NCI-H2227 (cell line): ENCODE measurements at regions not wholly inside any gene's neighbourhood (a gene's known extent, or its start where the extent isn't known, plus 50 kb on each side); places are given as distances from the start of the nearest gene placed in this dataset.

Source experiments
- DNase-seq: peaks from one replicate; lab custom pipeline; 2025; ENCODE audit not compliant: unreplicated experiment; lab: John Stamatoyannopoulos, UW

DNA sequence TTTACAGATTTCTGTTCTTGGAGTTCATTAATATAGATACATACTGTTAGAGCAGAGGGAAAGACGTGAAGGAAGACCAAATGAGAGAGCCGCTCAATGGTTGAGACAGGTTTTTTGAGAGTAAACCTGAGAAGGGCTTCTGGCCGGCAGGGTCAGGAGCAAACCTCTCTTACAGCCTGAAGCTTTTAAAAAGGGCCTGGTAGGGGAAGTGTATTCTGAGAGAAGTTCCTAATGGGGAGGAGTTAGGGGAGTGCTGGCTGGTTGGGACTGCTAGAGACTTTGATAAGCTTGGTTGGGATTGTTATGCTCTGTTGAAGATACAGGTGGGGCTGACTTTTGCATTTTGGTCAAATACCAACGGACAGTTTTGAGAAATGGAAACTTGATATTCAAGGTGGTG lies 186.8 kb upstream of the PABPC4L start:
- DNase-seq = no peak

DNA sequence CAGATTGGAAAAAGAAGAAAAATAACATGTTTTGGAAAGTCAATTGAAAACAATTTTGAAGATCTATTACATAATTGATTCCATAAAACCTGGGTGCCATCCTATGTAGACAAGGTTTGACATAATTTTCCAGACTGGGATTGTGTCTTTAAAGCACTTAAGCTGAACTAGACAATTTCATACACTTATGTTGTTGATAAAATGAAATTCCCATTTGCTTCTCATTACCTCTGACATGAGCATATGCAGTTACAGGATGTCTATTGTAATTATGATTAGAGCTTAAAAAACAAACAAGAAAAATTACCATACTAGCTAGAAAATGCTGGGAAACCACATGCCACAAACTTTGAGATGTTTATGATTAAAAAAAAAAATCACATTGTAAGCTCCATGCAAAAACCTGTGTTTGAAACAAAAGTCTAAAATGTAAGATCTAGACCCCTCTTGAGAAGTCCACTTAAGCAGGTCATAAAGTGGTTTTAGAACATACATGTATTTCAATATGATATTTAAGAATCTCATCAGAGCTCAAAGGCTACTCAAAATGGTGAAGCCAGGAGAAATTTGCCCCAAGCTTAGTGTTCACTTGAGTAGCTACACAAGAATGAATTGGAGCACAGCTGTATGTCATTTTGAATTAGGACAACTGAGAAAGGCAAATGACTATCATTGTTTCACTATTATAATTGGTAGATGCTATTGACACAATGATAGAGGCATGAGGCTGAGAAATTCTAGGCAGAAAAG lies 181.1 kb upstream of the PABPC4L start:
- no peak for DNase-seq

DNA sequence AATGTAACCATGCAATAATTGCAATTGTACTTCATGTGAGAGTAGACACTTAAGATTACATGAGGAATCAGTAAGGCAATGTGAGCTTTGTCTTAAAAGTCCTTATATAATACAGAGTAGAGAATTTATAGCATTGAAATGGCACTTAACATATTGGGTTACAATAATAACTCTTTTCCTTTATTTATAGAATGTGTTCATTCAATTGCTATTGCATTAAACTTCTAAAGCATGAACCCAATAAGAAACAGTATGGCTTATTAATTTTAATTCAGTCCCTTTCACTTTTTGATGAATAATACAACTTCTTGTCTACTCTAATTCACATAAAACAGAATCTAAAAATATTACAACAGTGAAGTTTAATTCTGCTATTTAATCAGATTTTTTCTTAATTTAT lies 174.2 kb upstream of the PABPC4L start:
- DNase-seq = no peak

DNA sequence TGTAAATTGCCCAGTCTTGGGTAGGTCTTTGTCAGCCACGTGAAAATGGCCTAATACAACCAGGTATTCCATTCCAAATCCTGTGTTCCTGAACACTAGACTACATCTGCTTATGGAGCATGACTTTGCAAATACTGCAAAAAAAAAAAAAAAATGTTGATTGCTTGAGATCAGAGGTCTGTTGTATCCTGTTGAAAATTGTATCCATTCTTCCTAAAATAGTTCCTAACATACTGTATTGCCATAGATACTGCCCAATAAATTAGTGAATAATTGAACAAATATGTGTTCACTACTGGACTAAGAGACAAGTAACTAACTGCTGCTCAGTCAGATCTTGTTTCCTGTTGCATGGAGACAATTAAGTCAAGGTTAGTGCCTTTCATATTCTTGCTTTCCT lies 164.3 kb upstream of the PABPC4L start:
- DNase-seq = no peak

DNA sequence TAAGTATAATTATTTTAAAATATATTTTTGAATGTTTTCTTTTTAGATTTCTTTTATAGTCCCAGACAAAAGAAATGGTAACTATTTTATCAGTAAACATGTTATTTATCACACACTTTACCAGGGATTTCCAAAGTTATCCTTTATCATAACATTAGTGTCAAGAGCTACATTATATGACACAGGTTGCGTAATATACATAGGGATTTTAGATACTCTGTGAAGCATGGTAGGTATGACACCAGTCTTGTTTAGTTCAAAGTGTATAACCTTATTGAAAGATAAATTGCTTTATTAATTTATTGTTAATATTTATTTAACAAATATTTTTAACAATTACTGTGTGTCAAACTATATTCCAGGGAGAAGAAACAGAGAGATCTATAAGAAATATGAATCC lies 163.3 kb upstream of the PABPC4L start:
- no peak for DNase-seq

DNA sequence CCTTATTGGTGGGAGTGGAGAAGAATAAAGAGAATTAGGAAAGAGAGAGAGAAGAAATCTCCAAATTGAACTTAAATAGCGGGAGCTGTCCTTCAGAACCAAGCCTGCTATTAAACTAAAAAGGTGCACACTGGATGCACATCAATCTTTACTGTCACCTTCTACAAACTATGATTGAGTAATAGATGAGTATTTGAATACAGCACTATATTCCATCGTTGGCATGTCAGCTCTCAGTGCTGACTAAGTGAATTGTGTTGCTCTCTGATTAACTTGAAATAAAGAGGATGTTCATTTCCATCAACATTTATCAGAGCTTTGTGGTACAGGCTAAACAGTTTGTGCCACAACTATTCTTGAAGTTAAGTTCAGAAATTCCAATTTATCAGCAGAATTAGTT lies 143.7 kb upstream of the PABPC4L start:
- no peak for DNase-seq

DNA sequence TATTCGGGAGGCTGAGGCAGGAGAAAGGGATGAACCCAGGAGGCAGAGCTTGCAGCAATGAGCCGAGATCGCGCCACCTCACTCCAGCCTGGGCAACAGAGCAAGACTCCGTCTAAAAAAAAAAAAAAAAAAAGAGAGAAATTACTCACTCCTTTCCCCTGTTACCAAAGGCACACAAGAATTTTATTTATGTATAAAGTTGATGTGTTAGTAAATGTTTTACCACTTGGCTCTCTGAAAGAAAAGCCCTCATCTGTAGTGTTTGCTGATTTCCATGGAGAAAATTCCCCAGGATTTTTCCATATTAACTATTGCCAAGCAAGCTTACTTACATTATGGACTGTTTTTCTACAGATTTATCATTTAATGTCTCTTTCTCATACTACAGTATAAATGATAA lies 142.1 kb upstream of the PABPC4L start:
- DNase-seq = no peak

DNA sequence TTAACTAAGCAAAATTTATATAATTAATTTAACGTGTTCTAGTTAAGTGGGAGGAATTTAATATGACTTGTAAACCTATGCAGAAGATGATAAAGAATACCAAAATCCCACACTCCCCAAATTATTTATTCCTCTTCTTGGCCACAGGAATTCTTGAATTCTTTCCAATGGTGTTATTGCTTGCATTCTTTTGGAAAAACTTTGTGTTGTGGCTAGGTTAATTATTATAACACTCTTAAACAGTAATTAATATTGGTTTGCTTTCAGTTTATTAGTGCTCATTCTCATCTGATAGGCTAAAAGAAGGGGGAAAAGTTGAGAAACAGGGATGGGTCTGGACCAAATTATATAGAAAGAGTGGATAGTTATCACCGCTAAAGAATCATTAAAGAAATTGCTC lies 141.5 kb upstream of the PABPC4L start:
- no peak for DNase-seq

DNA sequence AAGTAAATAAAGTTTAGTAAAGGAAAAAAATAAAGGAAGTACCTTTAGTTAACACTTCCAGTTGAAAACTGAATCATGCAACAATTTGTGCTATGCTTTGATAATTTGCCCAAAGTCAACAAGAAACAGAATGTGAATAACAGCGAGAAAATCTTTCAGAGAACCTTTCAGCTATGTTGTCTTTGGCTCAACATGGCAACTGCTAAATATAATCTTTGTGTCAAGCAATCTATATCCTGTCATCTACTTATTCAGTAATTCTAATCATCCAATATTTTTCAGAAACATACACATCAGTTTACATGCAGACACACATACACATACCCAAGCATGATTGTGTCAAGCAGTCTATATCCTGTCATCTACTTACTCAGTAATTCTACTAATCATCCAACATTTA lies 136.0 kb upstream of the PABPC4L start:
- no peak for DNase-seq

DNA sequence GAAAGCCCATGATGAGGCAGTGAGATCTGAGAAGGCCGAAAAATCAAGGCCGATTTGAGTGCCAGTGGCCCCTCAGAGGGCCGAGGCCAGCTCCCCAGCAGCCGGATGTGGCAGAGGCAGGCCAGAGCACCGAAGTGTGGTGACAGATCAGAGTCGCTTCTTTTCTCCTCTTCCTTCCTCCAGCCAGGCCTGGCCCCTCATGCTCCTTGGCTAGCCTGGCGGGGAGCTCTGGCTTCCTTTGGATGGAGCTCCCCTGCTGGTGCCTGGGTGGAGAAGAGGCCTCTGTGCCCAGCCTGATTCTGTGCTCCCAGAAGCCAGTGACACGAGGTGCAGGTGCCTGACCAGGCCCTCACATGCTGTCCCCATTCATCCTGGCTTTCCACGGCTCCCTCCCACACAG lies 127.2 kb upstream of the PABPC4L start:
- peak; percentile 27 for DNase-seq

DNA sequence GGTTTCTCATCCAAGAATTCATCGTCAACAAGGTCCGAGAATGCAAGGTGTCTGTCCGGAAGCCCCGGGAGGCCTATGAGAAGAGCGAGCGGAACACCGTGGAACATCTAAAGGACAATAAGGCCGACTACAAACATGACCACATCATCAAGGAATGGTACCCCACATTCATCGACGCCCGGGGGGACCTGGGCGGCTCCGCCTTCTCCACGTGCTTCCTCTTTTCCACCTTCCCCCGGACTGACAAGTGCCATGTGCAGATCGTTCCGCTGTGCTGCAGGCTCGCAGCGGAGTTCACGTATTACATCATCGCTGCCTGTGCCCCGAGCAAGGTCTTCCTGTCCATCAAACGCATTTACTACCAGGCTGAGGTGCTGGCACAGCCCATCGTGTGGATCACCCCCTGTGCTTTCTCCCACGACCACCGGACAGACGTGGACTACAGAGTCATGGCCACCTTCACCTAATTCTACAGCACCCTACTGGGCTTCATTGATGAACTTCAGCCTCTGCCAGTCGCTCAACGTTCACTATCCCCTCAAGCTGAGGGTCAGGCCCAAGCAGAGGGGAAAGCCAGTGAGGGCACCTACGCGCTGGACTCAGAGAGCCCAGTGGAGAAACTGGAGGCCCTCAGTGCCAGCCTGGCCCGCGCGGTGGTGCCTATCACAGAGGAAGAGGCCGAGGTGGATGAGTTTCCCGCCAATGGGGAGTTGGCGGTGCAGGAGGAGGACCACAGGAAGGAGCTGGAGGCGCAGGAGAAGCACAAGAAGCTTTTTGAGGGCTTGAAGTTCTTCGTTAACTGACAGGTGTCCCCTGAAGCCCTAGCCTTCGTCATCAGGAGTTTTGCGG lies 125.9 kb upstream of the PABPC4L start:
- DNase-seq = peak; percentile 84

DNA sequence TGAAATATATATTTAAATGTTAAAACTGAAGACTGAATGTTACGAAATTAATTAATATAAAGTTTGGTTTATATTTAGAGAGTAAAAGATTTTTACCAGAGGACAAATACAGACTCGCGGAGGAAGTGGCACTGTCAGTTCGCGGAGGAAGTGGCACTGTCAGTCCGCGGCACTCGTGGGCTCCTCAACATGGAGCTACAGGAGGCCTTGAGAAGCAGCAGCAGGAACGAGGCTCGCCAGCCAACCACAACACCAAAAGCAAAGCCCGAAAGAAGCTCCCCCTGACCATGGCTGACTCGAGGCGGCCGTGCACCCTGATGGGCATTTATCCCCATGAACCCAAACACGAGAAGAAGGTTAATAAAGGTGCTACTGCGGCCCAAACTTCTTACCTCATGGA lies 125.3 kb upstream of the PABPC4L start:
- peak; percentile 41 for DNase-seq

DNA sequence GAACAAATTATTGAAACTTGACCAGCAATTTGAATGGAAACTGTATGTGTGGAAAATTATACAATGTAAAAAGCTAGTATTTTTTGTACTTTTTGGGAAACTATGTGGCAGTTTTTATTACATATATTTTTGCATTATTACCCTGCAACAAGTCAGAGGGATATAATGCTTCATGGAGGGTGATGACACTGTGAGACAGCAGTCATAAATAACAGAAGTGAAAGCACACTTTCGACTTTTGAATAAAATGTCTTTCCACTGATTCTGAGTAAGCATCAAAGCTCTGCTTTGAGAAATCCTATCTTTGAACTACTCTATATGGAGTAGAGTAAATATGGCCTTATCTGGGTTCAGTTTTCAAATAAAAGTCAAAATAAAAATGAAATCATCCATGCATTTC lies 122.6 kb upstream of the PABPC4L start:
- DNase-seq = no peak

DNA sequence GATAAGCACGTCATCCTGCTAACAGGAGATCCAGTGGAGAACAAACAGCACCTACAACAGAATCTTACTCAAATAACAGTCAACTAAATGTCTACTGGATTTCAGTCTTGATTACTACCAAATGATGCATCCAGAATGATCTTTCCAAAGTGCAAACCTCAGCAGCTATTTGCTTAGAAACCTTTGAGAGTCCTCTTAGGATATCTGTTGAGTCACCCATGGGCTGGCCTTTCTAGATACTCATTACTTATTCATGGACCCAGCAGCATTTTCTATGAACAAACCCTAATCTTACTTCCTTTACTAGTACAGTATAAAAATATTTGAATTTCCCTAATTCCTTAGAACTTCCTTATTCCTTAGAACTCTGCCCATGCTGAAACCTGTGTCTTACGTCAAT lies 118.5 kb upstream of the PABPC4L start:
- DNase-seq = no peak

DNA sequence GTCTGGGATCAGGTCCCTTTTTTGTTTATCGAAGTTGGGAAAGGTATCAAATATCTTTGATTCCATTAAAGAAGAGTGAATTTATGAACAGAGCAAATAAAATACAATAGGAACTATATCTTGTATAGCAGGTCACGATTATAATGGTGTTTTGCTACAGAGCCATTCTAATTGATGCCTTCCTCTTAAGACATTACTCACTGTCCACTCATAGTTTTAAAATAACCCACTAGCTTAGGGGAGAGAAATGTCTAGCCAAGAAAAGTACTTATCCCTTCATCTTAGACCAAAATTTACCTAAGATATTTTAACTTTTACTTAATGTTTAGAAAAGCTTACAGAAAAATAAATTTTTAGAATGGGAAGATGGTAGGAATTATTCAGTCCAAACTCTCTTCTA lies 112.0 kb upstream of the PABPC4L start:
- no peak for DNase-seq

DNA sequence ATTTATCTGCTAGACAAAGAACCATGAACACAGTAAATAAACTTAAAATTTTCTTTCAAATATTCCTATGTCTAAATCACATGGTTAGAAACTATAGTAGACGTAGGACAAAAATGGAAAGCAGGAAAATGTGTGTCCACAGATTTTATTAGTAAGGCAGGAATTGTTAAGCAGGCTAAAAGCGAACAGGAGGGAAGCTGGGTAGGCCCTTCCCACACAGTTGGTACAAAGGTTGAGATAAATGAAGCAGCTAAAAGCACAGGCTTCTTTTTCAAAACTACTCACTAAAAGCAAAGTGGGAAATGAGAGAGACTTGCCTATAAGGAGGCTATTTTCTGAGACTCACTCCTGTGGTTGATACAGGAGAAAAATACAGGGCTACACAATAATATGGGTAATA lies 108.1 kb upstream of the PABPC4L start:
- DNase-seq = no peak

DNA sequence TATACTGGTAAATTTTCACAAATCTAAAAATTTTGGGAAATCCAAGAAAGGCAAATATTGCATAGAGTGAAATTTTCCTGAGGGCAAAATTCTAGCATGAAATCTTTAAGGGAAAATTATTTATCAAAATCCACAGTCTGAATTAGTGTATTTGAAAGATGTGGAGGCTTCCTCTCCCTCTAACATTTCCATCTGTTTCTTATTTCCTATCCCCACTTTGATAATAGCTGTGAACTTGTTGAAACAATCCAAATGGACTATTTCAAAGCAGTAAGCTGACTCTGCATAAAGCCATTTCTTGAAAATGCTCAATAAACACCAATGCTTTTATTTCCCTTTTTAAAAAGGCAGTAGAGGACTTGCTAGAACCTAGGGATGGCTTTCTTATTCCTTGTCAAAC lies 107.3 kb upstream of the PABPC4L start:
- no peak for DNase-seq

DNA sequence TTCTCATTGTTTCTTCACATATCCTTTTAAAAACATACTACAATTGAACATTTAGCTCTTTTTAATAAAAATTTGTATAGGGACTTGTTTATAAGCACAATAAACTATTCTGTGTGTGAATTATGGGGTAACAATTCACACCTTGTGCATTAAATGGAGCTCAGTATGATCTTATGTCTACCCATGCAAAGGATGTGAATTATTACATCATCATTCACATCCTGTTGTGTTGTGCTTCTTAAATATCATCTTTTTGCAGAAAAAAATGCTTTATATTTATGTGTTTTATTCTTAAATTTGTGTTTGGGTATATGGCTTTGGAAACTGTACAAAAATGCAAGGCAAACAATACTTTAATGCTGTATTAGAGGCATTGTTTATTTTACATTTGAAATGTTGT lies 96.7 kb upstream of the PABPC4L start:
- no peak for DNase-seq

DNA sequence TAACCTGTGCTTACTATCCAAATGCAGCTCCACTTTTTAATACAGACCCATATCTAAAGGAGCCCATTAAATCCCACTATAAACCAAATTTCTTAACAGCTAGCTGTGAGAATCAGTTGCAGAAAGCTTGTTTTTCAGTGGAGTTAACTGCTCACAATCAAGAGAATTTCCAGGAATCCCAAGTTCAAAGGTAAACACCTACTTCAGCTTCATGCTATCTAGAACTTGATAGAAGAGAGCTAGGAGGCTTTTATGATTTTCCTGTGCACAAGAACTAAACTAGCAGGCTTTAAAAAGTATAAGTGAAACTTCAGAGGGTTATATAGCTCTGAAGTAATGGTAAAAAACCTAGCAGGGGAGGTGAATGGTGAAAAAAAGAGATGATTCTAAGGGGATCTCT lies 96.2 kb upstream of the PABPC4L start:
- DNase-seq = no peak

DNA sequence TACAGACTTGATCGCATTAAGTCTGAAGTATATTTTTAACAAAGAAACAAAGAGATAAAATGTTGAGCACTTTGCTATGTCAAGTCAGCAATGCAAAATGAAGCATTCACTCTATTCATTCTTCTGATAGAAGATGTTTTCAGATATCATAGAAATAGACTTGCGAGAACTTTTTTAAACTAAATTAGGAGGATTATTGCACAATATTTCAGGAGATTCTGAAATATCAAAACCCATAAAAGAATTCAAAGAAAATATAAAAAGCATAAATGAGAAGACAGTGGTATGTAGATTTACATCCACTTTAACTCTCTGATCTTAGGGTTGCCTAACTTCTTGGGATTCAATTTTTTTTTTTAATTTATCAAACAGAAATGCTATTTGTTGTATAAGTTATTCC lies 81.1 kb upstream of the PABPC4L start:
- no peak for DNase-seq

DNA sequence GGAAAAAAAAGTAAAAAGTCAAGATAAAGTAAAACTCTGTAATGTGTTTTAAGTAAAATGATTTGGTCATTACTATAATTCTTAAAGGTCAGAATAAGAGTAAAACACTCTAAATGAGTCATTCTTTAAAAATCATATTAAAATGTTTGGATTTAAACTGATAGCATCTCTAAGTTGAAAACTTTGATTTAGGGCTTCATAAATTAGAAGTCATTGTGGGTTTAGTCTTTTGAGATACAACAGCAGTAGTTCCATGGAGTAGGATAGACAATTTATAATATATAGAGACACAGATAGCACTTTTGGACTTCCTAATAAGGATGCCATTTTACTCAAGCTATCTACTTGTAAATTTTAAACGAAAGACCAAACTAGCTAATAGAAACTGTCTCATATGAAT lies 77.1 kb upstream of the PABPC4L start:
- DNase-seq = no peak

DNA sequence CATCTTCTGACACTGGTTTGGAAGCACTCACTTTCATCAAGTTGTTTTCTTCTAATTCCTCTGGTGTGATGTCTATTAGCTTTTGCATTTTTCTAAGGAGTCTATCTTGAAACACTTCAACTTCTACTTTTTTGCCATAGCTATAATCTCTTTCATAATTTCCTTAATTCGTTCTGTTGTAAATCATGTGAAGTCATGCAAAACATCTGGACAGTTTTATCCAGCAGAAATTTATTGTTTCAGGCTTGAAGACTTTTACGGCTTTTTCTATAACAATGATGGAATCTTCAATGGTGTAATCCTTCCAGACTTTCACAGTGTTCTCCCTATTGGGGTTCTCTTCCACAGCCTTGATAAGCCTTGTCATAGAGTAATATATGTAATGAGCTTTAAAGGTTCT lies 74.9 kb upstream of the PABPC4L start:
- no peak for DNase-seq

DNA sequence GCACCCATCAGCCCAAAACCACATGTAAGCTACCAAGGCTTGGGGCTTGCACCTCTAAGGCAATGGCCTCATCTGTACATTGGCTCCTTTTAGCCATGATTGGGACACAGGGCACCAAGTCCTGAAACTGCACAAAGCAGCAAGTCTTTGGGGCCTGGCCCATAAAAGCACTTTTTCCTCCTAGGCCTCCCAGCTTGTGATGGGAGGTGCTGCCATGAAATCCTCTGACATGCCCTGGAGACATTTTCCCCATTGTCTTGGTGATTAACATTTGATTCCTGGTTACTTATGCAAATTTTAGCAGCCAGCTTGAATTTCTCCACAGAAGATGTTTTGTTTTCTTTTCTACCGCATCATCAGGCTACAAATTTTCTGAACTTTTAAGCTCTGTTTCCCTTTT lies 58.5 kb upstream of the PABPC4L start:
- no peak for DNase-seq
